HG02759 (cell line): ENCODE measurements at regions not wholly inside any gene's neighbourhood (a gene's known extent, or its start where the extent isn't known, plus 50 kb on each side); places are given as distances from the start of the nearest gene placed in this dataset.
"Not testable (repeated sequence)": the region's sequence is repeated elsewhere in the genome, so short reads cannot be mapped to it uniquely, and the experiment has no call there.

Experiments used
- ATAC-seq: cut with Tn5 transposase; IDR thresholded peaks from one replicate; pipeline ENCODE4 v1.9.1; 2021; ENCODE audit warnings: mild to moderate bottlenecking, moderate library complexity; ENCODE audit not compliant: unreplicated experiment

GRCh38 chr2:187078297-187078696 is 229.3 kb upstream of the ZSWIM2 start:
- no peak for ATAC-seq

GRCh38 chr2:187075671-187076070 is 226.7 kb upstream of the ZSWIM2 start:
- ATAC-seq: no peak

- ATAC-seq: no peak
Observed at GRCh38 chr2:187075199-187075635, 226.2 kb upstream of the ZSWIM2 start.

- no peak for ATAC-seq
Observed at GRCh38 chr2:187058198-187058597, 209.2 kb upstream of the ZSWIM2 start.

GRCh38 chr2:187057466-187057865 is 208.5 kb upstream of the ZSWIM2 start:
- ATAC-seq: no peak

- no peak for ATAC-seq
Observed at GRCh38 chr2:187056416-187057334, 207.7 kb upstream of the ZSWIM2 start.

GRCh38 chr2:187055463-187055862 is 206.5 kb upstream of the ZSWIM2 start:
- ATAC-seq: no peak

GRCh38 chr2:187054501-187055319 is 205.7 kb upstream of the ZSWIM2 start:
- ATAC-seq: no peak

- peak; percentile 70 for ATAC-seq
Observed at GRCh38 chr2:187051350-187051749, 202.4 kb upstream of the ZSWIM2 start.

- ATAC-seq: no peak
Observed at GRCh38 chr2:187050409-187050998, 201.5 kb upstream of the ZSWIM2 start.

GRCh38 chr2:187037310-187037709 is 188.3 kb upstream of the ZSWIM2 start:
- no peak for ATAC-seq

- no peak for ATAC-seq
Observed at GRCh38 chr2:187034434-187034833, 185.5 kb upstream of the ZSWIM2 start.

GRCh38 chr2:187024739-187025138 is 175.8 kb upstream of the ZSWIM2 start:
- ATAC-seq: no peak

GRCh38 chr2:187023996-187024395 is 175.0 kb upstream of the ZSWIM2 start:
- not testable (repeated sequence) for ATAC-seq

GRCh38 chr2:187017438-187017837 is 168.5 kb upstream of the ZSWIM2 start:
- no peak for ATAC-seq

GRCh38 chr2:187013058-187013457 is 164.1 kb upstream of the ZSWIM2 start:
- no peak for ATAC-seq

- no peak for ATAC-seq
Observed at GRCh38 chr2:187011206-187011832, 162.3 kb upstream of the ZSWIM2 start.

GRCh38 chr2:187009483-187010239 is 160.7 kb upstream of the ZSWIM2 start:
- no peak for ATAC-seq

- no peak for ATAC-seq
Observed at GRCh38 chr2:187008111-187008510, 159.1 kb upstream of the ZSWIM2 start.

GRCh38 chr2:187003611-187004010 is 154.6 kb upstream of the ZSWIM2 start:
- no peak for ATAC-seq
